ENCODE measurements at regions not wholly inside any gene's neighbourhood (a gene's known extent, or its start where the extent isn't known, plus 50 kb on each side); places are given as distances from the start of the nearest gene placed in this dataset.
"Not testable (repeated sequence)": the region's sequence is repeated elsewhere in the genome, so short reads cannot be mapped to it uniquely, and the experiment has no call there.

DNA sequence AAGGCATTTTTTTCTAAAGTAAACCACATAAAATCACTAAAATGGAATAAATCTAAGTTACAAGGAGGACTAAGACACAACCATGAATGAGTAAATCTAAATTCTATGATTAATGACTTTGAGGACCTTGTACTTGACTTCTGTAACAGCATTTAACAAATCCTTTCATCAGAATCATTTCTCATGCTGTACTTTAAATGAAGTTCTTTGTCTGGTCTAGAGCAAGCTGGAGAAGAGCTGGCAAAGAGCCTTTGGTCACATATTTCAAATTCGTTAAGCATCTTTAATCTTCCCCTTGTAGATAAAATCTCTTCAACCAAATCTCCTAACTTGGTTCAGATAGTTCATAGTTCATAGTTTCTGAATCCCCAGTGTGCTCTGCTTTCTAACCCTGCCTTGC lies 405.4 kb downstream of the PTPRC start:
- DNase-seq (ENCODE audit: low spot score) = no peak

DNA sequence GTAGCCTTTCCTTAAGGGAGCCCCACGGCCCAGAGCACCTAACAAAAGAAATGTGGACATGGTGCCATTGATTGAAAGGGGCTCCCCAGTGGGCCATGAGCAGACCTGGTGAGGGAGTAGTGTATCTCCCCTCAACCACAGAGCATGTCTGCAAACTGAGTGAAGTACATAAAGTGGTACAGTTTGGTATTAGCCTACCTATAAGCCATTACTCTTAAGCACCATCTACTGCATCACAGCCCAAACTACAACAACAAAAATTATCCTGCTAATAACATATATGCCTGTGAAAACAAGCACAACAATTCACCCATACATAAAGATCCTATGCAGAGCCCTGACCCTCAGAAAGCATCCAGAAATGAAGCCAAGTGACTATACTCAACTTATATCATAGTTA lies 407.8 kb downstream of the PTPRC start:
- no peak for DNase-seq (ENCODE audit: low spot score)

DNA sequence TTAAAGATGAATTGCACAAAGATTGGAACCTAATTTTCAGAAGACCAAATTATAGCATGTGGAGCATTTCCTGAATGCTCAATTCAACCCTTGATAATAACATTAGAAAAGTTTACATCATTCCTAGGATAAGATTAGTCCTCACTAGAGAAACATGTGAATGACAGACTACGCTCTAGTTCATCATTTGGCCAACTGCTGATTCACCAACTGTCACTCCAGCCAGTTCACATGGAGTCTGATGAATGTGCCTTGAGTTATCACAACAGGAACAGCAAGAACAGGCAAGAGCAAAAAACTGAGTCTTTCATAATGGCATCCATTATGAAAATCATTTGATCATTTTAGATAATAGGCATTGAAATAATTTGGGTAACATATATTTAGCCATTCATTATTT lies 415.9 kb downstream of the PTPRC start:
- no peak for DNase-seq (ENCODE audit: low spot score)

DNA sequence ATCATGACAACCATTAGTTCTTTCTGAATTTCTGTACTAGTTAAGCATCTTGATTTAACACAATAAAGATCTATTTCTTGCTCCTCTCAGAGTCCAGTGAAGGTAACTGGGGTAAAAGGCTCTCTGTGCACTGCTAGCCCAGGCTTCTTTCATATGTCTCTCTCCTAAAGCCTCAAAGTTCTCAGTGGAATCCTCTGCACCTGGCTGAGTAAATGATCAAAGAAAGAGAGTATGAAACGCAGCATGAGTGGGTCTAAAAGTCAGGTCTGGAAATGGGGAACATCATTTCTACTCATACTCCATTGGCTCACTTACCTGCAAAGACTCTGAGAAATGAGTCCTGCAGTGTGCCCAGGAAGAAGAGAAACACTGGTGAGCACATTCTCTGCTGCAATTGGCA lies 418.5 kb downstream of the PTPRC start:
- DNase-seq (ENCODE audit: low spot score) = no peak

DNA sequence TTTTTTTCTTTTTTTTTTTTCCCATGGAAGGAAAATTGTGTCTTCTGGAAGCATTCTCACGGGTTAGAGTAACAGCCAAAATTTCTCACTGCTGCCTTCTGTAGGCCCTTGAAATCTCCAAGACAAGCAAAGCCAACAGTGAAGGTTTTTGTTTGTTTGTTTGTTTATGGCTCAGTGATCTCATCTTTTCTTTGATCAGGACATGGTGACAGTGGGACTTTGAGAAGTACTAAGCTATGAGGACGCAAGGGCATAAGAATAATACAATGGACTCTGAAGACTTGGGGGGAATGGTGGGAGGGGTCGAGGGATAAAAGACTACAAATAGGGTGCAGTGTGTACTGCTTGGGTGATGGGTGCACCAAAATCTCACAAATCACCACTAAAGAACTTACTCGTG lies 419.4 kb downstream of the PTPRC start:
- no peak for DNase-seq (ENCODE audit: low spot score)

DNA sequence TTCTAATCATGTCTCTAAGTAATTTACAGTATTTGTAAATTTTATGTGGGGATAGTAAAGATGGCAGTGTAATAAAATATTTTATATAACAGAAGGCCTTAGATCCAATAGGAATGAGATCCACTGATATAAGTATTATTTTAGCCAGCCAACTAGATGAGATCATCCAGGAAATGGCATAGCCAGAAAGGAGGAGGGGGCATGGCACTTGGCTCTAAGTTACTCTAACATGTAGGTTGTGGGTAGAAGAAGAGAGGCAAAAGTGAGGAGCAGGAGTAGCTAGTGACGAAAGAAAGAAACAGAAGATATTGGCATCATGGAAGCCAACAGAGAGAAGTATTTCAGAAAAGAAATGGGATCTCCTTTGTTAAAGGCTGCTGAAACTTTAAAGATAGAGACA lies 426.1 kb downstream of the PTPRC start:
- DNase-seq (ENCODE audit: low spot score) = no peak

DNA sequence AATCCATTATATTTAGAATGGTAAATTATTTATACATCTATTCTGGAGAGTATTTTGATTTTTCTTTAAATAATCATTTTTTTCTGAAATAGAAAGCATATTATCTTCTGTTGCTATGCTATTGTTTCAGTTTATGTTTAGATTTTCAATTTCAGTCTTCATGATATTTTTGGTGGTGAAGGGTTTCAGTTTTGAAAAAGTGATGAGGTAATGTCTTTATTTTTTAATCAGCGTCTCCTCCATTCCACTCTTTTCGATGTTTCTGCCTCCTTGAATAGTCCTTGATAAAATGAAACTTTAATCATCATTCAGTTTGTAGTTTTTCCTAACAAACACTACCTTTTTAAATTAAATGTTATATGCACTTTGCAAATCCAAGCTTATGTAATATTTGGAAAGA lies 428.6 kb downstream of the PTPRC start:
- no peak for DNase-seq (ENCODE audit: low spot score)

DNA sequence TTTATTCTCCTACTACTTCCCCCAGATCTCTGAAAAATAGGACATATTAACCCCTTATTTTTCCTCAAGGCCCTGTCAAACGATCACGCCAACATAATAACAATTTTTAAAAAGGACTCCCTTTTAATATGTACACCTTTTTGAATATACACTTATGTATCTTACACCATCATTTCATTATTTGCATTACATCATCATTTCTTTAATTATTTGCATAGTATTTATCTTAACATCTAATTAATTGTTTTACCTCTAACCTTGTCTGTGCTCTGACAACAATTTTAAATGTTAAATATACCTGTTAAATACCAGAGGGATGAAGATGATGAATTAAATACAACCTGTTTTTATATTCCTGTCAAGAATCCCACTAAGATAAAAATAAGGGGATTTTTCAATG lies 432.2 kb downstream of the PTPRC start:
- no peak for DNase-seq (ENCODE audit: low spot score)

DNA sequence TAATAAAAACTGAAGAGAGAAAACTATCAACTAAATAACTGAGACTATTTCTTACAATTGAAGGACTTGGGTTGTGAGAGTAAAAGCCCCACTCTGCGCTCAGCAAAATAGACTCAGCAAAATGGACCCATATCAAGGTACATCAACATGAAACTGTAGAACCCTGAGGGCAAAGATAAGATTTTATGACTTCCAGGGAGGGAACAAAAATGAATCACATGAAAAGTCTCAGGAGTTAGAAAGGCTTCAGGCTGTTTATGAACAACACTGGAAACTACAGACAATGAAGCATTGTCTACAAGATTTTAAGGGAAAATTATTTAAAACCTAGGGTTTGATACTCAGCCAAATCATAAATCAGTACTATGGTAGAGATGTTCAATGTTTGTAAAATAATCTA lies 434.3 kb downstream of the PTPRC start:
- no peak for DNase-seq (ENCODE audit: low spot score)

DNA sequence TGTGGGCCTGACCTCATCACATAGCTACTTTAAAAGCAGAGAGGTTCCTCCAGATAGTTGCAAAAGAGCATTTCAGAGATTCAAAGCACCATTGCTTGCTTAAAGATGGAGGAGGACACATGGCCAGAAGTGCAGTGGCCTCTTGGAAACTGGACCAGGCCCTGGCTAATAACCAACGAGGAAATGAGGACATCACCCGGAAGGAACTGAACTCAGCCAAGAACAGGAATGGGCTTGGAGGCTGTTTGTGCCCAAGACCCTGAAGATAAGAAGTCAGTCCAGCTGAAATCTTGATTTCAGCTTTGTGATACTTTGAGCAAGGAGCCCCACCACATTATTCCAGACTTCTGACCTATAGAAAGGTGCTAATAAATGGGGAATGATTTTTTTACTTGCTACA lies 437.0 kb downstream of the PTPRC start:
- DNase-seq (ENCODE audit: low spot score) = no peak

DNA sequence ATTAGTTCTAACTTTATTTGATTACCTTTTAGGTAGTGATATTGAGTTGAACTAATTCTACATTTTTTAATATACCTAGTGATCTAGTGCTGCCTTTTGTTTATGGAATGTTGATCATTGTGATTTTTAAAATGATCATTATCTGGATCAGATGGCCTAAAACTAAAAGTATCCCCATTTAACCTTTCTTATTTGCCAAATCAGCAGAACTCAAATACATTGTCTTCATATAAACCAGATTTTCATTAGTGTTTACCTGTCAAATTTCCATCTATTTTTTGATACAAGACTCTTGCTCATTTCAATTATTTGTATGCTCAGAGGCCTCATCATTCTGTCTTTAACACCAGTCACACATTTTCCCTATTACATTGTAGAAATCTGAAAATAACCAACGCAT lies 441.2 kb downstream of the PTPRC start:
- DNase-seq (ENCODE audit: low spot score) = no peak

DNA sequence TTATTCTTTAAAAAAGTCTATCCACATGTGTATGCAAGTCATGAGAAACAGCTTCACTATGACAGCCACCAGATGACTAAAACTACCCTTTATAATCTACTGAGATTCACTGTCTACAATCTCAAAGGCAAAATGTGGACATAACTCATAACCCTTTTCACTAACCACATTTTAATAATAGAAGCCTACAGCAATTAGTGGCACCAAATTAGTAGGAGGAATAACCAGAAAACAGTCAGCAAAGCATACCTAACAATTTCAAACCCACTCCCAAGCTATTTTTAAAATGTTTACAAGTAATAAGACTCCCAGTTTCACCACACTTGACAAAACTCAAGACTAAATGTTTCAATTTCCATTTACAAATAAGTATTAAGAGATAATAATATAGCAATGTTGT lies 442.9 kb downstream of the PTPRC start:
- no peak for DNase-seq (ENCODE audit: low spot score)

DNA sequence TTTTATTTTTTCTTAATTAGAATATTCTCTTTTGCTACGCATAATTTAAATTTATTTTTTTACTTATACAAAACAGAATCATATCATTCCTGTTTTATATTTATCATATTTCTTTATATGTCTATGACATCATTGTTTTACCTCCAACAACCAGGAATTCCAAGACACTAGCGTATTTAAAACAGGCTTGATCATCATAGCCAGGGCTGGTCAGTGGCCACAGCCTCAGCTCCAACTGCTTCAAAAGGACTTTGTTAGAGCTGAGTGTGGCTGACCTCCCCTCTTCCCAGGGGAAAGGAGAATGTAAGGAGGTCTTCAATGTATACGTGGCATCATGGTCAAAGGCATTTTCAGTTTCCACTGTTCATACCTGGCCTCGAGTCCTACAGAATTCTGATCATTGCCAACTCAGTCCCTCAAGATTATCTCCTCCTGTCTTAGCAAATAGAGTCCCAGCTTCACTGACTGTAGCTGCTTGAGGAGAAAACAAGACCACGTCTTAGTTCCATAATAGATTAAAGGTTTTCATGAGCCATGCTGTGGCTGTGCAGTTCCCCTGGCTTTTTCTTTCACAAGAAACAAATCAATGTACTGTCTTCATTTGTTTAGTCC lies 444.0 kb downstream of the PTPRC start:
- no peak for DNase-seq (ENCODE audit: low spot score)

DNA sequence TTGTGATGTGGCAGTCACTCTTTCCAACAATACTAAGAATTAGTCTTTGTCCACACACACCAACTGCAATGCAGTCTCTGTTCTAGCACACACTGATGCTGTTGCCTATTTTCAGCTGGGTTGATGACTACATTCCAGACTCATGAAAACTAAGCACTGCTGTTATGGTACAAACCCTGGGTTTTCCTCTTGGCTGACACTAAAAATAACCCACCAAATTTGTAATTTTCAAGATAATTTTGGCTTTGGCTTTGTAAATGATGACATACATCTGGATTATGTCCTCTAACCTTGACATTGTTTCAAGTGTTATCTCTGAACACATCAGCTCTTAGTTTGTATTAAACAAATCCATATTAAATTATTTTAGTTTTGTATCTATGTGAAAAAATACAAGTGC lies 444.8 kb downstream of the PTPRC start:
- peak; percentile 23 for DNase-seq (ENCODE audit: low spot score)

DNA sequence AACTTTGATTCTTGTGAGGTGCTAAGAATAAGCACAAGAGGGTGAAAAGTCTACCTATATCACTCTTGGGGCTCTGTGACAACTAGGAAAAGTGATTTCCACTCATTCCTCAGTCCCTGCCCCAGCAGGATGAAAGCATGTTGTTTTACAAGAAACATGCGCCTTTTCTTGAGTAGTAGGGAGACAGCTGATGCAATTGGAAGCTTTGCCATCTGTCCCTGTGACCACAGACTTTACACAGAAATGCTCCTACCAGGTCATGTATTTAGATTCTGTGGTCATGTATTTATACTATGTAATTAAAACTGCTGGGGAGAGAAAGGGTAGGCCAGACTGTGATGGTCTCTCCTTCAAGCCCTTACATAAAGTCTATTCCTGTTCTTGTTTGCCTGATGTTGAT lies 445.5 kb downstream of the PTPRC start:
- DNase-seq (ENCODE audit: low spot score) = peak; percentile 3

DNA sequence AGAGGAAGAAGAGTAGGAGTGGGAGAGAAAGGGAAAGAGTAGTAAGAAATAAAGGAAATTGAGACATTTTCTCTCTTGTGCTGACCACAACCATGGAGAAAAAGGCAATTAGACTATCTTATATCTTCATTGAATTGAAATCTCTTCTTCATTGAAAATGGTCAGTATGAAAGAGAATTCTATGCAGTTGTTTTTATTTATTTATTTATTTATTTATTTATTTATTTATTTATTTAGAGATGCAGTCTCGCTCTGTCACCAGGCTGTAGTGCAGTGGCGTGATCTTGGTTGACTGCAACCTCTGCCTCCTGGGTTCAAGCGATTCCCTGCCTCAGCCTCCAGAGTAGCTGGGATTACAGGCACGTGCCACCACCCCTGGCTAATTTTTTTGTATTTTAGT lies 447.1 kb downstream of the PTPRC start:
- DNase-seq (ENCODE audit: low spot score) = no peak

DNA sequence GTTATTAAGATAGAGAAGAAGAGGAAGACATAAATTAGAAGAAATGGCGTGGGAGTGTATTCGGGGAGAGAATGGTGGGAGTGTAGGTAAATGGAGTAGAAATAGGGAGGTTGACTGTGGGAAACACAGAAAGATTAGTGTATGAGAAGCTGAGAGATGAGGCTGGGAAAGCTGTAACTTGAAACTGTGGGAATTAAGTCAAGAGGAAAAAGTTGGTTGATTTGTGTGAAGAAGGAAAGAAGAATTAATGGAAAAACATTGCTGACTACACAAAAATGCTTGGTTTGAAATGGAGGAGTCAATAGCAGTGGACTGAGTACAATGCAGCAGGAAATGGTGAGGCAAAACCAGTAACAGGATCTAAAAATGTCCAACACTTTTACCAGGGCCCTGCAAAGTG lies 448.3 kb downstream of the PTPRC start:
- no peak for DNase-seq (ENCODE audit: low spot score)

DNA sequence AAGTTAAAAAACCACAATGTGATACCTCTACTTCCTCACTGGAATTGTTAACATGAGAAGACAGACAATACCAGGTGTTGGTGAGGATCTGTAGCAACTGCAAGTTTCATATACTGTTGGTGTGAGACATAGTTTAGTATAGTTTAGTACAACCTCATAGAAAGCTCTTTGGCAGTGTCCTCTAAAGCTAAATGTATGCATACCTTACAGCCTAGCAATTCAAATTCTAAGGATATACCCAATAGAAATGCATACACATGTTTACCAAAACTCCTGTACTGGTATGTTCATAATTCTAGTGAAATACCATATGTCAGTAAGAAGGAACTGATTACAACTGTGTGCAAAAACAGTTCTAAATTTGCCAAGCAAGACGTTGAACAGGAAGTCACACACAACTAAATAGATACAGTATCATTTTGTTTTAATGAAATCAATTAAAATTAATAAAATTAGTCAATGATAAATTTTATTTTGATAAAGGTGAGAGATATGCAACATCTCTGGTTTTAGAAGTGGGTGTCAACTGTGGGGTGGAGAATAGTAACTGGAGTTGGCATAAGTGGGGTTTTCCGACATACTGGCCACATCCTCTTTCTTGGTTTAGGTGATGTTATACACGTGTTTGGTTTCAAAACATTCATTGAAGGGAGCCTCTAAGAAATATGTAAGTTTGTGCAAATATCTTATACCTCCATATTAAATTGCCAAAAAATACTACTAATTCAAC lies 450.7 kb downstream of the PTPRC start:
- DNase-seq (ENCODE audit: low spot score) = no peak

DNA sequence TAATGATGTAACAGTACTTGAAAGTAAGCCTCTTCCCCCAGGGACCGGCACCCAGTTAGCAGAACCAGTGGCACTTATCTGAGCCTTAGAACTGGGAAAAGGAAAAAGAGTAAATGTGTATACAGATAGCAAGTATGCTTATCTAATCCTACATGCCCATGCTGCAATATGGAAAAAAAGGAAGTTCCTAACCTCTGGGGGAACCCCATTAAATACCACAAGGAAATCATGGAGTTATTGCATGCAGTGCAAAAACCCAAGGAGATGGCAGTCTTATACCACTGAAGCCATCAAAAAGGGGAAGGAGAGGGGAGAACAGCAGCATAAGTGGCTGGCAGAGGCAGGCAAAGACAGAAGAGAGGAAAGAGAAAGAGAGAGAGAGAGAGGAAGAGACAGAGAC lies 456.8 kb downstream of the PTPRC start:
- not testable (repeated sequence) for DNase-seq (ENCODE audit: low spot score)

DNA sequence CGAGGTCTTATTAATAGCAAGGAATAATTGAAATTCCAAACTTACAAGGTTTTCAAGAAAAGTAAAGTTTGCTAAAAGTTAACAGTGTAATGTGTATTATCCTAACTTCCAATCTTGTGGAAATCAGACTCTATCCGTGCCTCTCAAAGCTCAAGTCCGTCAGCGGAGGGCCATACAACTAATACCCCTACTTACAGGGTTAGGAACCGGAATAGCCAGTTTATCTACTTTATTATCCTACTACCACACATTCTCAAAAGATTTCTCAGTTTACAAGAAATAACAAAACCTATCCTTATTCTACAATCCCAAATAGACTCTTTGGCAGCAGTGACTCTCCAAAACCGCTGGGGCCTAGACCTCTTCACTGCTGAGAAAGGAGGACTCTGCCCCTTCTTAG lies 457.8 kb downstream of the PTPRC start:
- no peak for DNase-seq (ENCODE audit: low spot score)

DNA sequence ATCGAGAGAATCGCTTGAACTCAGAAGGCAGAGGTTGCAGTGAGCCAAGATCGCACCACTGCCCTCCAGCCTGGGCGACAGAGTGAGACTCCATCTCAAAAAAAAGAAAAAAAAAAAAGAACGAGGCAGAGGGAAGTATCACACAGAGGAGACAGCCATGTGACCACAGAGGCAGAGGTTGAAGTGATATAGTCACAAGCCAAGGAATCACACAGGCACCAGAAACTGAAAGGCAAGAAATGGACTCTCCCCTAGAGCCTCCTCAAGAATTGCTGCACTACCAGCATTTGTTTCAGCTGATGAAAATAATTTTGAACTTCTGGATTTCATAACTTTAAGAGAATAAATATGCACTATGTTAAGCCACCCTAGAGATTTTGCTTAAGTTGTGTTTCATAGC lies 459.6 kb downstream of the PTPRC start:
- DNase-seq (ENCODE audit: low spot score) = no peak

DNA sequence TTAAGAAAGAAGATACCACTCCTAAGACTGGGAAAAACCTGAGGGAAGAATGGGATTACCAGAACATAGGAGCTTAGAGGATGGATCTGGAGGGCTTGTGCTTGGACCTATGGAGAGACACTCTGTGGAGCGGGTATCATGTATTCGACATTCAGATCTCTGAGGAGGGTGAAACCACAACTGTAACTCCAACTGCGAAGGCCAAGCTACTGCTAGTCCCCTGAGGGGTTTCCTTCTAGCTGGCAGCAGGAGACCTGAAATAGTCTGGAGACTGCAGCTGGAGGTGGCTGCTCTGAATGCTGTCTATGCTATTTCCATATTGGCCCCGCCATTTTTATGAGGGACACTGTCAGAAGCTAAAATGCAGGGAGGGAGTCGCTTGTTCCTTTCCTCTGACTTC lies 462.3 kb downstream of the PTPRC start:
- DNase-seq (ENCODE audit: low spot score) = no peak

DNA sequence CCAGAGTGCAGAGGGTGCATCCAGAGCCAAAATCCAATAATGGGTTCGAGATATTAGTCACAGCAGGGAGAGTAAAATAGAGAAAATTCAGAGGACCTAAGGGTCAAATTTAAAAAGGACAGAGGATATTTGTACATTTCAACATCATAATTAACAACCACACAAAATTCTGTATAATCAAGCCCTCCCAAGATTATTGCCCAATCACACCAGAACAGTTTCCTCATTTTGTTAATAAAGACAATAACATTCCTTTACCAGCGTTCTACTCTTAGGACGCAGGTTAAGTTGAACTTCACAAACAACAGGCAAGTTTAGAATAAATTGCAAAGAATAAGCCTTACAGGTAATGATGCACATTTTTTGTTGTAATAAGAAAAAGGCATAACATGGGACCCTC lies 462.8 kb downstream of the PTPRC start:
- no peak for DNase-seq (ENCODE audit: low spot score)

DNA sequence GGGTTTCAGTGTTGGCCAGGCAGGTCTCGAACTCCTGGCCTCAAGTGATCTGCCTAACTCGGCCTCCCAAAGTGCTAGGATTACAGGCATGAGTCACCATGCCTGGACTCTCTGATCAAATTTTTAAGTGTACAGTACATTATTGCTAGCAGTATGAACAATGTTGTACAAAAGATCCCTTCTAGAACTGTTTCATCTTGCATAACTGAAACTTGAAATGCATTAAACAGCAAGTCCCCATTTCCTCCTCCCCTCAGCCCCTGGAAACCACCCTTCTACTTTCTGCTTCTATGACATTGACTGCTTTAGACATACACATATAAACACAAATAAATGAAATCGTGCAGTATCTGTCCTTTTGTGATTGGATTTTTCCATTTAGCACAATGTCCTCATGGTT lies 463.4 kb downstream of the PTPRC start:
- DNase-seq (ENCODE audit: low spot score) = no peak

Data from AG08395 (cell line).